ENCODE measurements at regions not wholly inside any gene's neighbourhood (a gene's known extent, or its start where the extent isn't known, plus 50 kb on each side); places are given as distances from the start of the nearest gene placed in this dataset.

DNA sequence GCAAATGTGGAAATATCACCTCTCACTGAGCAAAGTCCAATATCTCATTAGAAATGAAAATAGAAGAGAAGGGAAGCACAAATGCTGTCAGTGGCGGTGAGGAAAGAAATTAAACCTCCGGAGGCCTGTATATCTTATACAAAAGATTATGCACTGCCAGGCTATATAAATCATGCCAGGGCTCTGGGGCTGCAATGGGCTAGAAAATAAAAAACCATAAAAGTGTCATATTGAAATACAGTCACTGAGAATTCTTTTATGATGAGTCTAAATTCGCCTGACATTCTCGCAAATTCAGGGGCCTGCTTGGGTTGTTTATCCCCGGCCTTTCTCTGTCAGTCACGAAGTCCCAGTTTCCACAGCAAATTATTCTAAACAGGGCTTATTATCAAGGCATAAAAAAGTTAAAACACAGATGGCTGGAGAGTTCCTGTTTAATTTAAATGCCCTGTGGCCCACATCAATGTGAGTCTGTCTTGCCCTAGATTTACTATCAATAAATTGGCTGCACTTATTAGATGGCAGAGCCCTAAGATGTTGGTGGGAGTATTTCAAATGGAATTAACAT, 193.8 kb downstream of the SNX10 start:
- DNase-seq (ENCODE audit: insufficient read length, low spot score) (no peak), FAIRE-seq (no peak)

DNA sequence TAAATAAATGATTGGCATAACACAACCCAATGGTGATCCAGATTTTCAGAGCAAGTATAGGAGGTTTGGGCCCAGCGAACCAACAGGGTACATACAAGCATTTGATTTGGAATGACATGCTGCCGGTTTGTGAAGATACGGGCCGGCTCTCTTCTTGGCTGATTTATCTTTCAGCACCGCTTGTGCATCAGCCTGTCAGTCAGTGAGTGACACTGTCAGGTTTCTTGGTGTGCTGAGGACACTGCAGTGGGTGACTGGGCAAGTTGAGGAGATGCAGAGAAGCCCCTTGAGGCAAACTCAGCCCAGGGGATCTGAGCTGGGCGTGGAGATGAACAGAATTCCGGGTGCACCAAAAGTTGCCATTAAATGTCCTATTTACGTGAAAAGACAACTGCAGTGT, 194.5 kb downstream of the SNX10 start:
- DNase-seq (ENCODE audit: insufficient read length, low spot score) (no peak), FAIRE-seq (no peak)

DNA sequence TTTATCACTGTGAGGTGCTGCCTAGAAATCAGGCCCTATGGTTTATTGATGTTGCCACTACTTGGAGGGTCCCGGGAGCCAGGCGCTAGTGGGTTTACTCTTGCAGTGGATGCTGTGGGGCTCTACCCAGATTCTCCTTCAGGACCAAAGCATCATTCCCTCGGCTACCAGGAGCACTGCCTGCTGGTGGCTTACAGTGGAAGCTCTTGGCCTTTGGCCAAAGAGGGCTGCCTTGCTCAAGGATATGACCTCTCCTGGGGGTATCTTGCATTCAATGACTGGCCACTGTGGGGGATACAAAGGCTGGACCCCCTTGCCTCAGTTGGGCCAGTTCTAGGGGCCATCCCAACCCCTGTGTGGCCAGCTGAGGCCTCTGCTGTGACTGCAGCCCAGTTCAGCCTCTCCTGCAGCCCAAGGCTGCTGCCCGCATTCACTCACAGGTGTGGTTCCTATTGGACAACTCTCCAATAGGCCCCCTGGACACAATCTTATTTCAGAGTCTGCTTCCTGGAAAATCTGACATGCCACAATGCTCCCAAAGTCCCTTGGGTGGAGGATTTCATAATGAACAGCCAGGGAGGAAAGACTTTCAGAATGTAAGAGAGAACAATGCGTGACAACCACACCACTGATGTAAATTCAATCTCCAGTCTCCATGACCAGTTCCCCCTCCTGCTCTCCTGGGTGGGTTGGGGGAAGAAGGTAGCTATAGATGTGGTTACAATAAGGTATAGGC, 196.3 kb downstream of the SNX10 start:
- FAIRE-seq, result no peak
- no peak for DNase-seq (ENCODE audit: insufficient read length, low spot score)

DNA sequence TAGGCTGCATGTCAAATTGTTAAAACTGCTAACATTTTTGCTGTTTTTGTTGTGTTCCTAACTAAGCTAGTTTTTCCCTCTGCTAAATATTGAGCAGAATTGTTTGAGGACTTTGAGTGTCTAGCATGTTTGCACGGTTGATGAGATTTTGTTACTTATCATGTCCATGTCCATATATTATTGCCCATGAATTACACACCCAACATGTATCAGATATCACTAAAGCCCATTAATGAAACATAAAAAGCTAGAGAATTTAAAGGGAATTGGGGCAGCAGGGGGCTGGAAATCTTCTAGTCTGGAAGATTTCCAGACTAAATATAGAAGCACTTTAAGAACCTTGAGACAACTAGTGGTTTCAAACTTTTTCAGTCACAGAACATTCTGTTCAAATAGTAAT, 197.7 kb downstream of the SNX10 start:
- FAIRE-seq (no peak), DNase-seq (ENCODE audit: insufficient read length, low spot score) (no peak)

DNA sequence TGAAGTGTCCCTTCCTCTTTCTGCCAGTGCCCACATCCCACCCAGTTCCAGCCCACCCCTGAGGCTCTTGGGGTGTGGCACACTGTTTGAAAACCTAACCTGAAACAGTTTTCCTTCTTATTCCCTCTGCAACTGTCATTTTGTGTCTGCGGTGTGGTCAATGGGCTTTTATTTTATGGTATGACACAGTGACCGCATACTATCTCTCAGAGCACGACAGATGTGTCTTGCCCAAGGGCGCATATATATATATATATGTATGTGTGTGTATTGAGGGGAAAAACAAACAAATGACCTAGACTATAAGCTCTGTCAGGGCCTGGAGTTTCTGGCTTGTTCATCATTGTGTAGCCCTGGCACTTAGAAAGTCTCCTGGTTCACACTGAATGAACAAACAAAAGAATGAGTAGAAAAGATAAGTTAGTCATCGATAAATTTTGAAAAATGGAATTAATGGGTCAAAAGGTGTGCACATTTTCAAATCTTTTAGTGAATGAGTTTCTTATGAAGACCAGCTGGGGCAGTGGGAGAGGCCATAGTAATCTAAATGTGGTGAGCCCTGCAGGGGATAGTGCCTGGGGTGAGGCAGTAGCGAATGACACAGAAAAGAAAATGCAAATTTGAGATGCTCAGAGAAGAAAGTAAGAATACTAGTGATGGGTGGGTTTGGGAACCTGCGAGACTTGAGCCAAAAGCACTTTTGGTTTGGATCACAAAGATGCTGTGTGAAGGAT, 198.4 kb downstream of the SNX10 start:
- FAIRE-seq (no peak), DNase-seq (ENCODE audit: insufficient read length, low spot score) (no peak)

GRCh38 chr7:26490640-26491624, 199.3 kb downstream of the SNX10 start:
- DNase-seq (ENCODE audit: insufficient read length, low spot score) (no peak), FAIRE-seq (no peak)

- DNase-seq (ENCODE audit: insufficient read length, low spot score) (no peak), FAIRE-seq (no peak)
Observed at GRCh38 chr7:26492816-26493215, 201.2 kb downstream of the SNX10 start.

GRCh38 chr7:26493737-26494428, 202.2 kb downstream of the SNX10 start:
- DNase-seq (ENCODE audit: insufficient read length, low spot score) (no peak), FAIRE-seq (no peak)

GRCh38 chr7:26495569-26495968, 203.9 kb downstream of the SNX10 start:
- FAIRE-seq, result no peak
- no peak for DNase-seq (ENCODE audit: insufficient read length, low spot score)

GRCh38 chr7:26497801-26498596, 206.3 kb downstream of the SNX10 start:
- FAIRE-seq (no peak), DNase-seq (ENCODE audit: insufficient read length, low spot score) (no peak)

DNA sequence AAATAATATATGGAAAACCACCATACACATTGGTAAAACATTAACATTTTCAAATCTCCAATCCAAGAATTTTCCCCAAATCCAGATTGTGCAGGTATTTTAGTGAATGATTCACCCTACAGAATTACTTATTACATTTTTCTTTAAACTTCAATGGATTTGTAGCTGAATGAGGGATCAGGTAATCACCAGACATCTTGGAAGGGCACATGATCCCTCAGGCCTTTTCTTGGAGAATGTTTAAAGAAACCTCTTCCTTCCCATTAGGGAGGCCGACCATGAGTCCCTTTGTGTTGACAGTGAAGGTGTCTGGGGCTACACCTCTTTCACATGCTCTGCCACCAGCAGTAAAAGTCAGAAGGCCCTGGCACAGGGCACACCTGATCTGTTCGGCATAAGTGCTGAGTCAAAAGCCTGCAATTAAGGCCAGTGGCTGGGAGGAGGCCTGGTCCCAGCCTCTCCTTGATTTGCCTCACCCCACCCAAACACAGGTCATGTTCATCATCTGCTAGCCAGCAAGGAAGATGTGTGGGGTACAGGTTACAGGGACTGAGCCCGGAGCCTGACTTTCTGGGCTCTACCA, 207.7 kb downstream of the SNX10 start:
- no peak for FAIRE-seq

DNA sequence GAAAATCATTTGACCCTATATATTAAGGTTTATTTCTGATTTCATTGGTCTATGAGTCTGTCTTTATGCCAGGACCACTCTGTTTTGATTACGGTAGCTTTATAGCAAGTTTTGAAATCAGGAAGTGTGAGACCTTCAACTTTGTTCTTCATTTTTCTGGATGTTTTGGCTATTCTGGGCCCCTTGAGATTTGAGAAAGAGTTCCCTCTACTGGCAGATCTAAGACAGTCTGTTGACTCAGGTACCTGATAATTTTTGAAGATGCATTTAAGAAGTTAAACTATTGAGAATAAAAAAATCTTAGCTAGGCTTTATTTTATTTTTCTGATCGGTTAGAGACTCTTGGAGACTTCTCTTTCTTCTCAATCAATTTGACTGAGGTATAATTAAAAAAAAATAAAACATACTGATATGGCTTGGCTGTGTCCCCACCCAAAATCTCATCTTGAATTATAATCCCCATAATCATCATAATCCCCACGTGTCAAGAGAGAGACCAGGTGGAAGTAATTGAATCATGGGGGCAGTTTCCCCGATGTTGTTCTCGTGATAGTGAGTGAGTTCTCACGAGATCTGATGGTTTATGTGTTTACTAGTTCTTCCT, 209.2 kb downstream of the SNX10 start:
- FAIRE-seq, result peak; percentile 88
- DNase-seq (ENCODE audit: insufficient read length, low spot score), result peak; percentile 50

More for the DNA sequence above, 207.7 kb downstream of the SNX10 start:
- DNase-seq (ENCODE audit: insufficient read length, low spot score), result no peak

GRCh38 chr7:26504411-26505120, 212.9 kb downstream of the SNX10 start:
- no peak for FAIRE-seq
- DNase-seq (ENCODE audit: insufficient read length, low spot score), result no peak

- FAIRE-seq, result no peak
- no peak for DNase-seq (ENCODE audit: insufficient read length, low spot score)
Observed at GRCh38 chr7:26506196-26506595, 214.5 kb downstream of the SNX10 start.

GRCh38 chr7:26507108-26507987, 215.7 kb downstream of the SNX10 start:
- DNase-seq (ENCODE audit: insufficient read length, low spot score), result no peak
- FAIRE-seq, result no peak

- DNase-seq (ENCODE audit: insufficient read length, low spot score), result no peak
- FAIRE-seq, result no peak
Observed at GRCh38 chr7:26508481-26508880, 216.8 kb downstream of the SNX10 start.

DNA sequence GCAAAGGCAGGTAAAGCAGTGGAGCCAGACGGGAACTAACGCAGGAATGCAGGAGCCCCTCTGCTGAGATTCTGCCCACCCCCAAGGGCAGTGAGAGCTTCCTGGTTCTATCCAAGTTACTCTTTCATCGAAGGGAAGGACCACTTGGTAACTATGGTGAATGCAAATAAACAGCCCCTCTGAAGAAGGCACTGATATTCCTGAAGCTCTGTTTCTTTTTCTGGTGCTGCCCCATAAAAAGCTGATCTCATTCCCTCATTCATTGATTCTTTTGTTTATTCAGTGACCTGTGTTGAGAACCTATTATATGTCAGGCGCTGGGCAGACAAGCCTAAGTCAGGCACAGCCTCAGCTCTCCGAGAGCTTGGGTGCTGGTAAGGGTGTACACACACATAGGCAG, 217.3 kb downstream of the SNX10 start:
- DNase-seq (ENCODE audit: insufficient read length, low spot score) (no peak), FAIRE-seq (no peak)
